HepG2 (cell line): ENCODE measurements at regions not wholly inside any gene's neighbourhood (a gene's known extent, or its start where the extent isn't known, plus 50 kb on each side); places are given as distances from the start of the nearest gene placed in this dataset.

Experiments used
- CBX5 ChIP-seq: sonication (generic); formaldehyde crosslinking; IDR thresholded peaks from 2 replicates; pipeline ENCODE4 v1.4.0; 2020; ENCODE audit warnings: missing genetic modification reagents, borderline replicate concordance
- CTCF ChIP-seq: sonication (generic); formaldehyde crosslinking; IDR thresholded peaks from 2 replicates; pipeline ENCODE4 v1.5.0; 2020; ENCODE audit warnings: mild to moderate bottlenecking, missing genetic modification reagents, moderate library complexity
- MIER2 ChIP-seq: IDR thresholded peaks from 2 replicates; pipeline ENCODE4 v1.6.1; 2016; ENCODE audit warnings: missing biosample characterization, missing genetic modification reagents
- PRPF4 ChIP-seq: fragments of 200-400 bp; formaldehyde crosslinking; IDR thresholded peaks from 2 replicates; pipeline ENCODE4 v1.6.1; 2016; ENCODE audit warnings: low read length, low read depth; ENCODE audit not compliant: poor library complexity, severe bottlenecking
- REST ChIP-seq, 2 experiments: IDR thresholded peaks; 2 replicates each; pipeline ENCODE4 v1.6.1; 2011 to 2012; ENCODE audit warnings: low read length in 2 of 2, borderline replicate concordance in 1 of 2, low read depth in 1 of 2, mild to moderate bottlenecking in 1 of 2, moderate library complexity in 1 of 2
- UBTF ChIP-seq: sonication (generic); formaldehyde crosslinking; IDR thresholded peaks from 2 replicates; pipeline ENCODE4 v1.4.0; 2020; ENCODE audit warnings: mild to moderate bottlenecking, missing genetic modification reagents
- ZFP62 ChIP-seq: sonication (generic); formaldehyde crosslinking; IDR thresholded peaks from 2 replicates; pipeline ENCODE4 v1.4.0; 2020; ENCODE audit warnings: missing genetic modification reagents
- ZNF232 ChIP-seq: sonication (generic); formaldehyde crosslinking; IDR thresholded peaks from 2 replicates; pipeline ENCODE4 v1.4.0; 2020; ENCODE audit warnings: missing genetic modification reagents, borderline replicate concordance
- ZNF580 ChIP-seq: IDR thresholded peaks from 2 replicates; pipeline ENCODE4 v1.6.1; 2016; ENCODE audit warnings: low read depth, borderline replicate concordance
- ZNF644 ChIP-seq: IDR thresholded peaks from 2 replicates; pipeline ENCODE4 v1.6.1; 2016; ENCODE audit warnings: low read depth
- ZNF747 ChIP-seq: sonication (generic); formaldehyde crosslinking; IDR thresholded peaks from 2 replicates; pipeline ENCODE4 v1.8.1; 2023; ENCODE audit warnings: missing genetic modification reagents, mild to moderate bottlenecking, borderline replicate concordance
- ZNF761 ChIP-seq: sonication (generic); formaldehyde crosslinking; conservative IDR thresholded peaks from 2 replicates; pipeline ENCODE4 v1.4.0; 2020; ENCODE audit warnings: mild to moderate bottlenecking, missing genetic modification reagents

- no peak for TF ChIP-seq CBX5 (CRISPR knock-in tag)
- no peak for TF ChIP-seq CTCF (CRISPR knock-in tag)
- no peak for TF ChIP-seq MIER2 (CRISPR knock-in tag)
- no peak for TF ChIP-seq ZNF761
- no peak for TF ChIP-seq ZNF644
- TF ChIP-seq ZNF747 (CRISPR knock-in tag), result no peak
- TF ChIP-seq REST (IDR thresholded peaks at IDR 0.05; ENCODE audit: borderline replicate concordance in 1 of 2, low read depth in 1 of 2, low read length in 2 of 2), result no peak
- no peak for TF ChIP-seq UBTF
- TF ChIP-seq ZNF580 (CRISPR knock-in tag), result no peak
- no peak for TF ChIP-seq ZNF232 (CRISPR knock-in tag)
- no peak for TF ChIP-seq ZFP62
- no peak for TF ChIP-seq PRPF4
Measured at GRCh38 chr16:55273959-55274358, 50.0 kb upstream of the IRX6 start.
